GM10266 (cell line): ENCODE measurements at regions not wholly inside any gene's neighbourhood (a gene's known extent, or its start where the extent isn't known, plus 50 kb on each side); places are given as distances from the start of the nearest gene placed in this dataset.

Source experiments
- DNase-seq: peaks from one replicate; pipeline ENCODE4 v3.0.0; 2012; ENCODE audit errors: extremely low spot score
- CTCF ChIP-seq: IDR thresholded peaks from 2 replicates; pipeline ENCODE4 v1.5.1; 2012; ENCODE audit warnings: mild to moderate bottlenecking, low read depth; ENCODE audit not compliant: control insufficient read depth, insufficient read depth; ENCODE audit errors: missing control alignments

GRCh38 chr2:147081831-147082230 is 763.0 kb upstream of the ACVR2A start:
- no peak for DNase-seq
- no peak for TF ChIP-seq CTCF

GRCh38 chr2:147076634-147077033 is 768.2 kb upstream of the ACVR2A start:
- DNase-seq = no peak
- TF ChIP-seq CTCF = no peak

GRCh38 chr2:147068071-147068470 is 776.8 kb upstream of the ACVR2A start:
- TF ChIP-seq CTCF = no peak
- no peak for DNase-seq

GRCh38 chr2:147067136-147067535 is 777.7 kb upstream of the ACVR2A start:
- TF ChIP-seq CTCF = no peak
- DNase-seq = no peak

GRCh38 chr2:147062073-147062472 is 782.8 kb upstream of the ACVR2A start:
- DNase-seq = no peak
- no peak for TF ChIP-seq CTCF

- no peak for DNase-seq
- no peak for TF ChIP-seq CTCF
Measured at GRCh38 chr2:147061269-147061668, 783.6 kb upstream of the ACVR2A start.

GRCh38 chr2:147057892-147058490 is 786.8 kb upstream of the ACVR2A start:
- no peak for DNase-seq
- no peak for TF ChIP-seq CTCF
